Adrenal gland (tissue), 5 donors: ENCODE measurements at regions not wholly inside any gene's neighbourhood (a gene's known extent, or its start where the extent isn't known, plus 50 kb on each side); places are given as distances from the start of the nearest gene placed in this dataset.

ENCODE experiments used
- POLR2A ChIP-seq, 2 donors: fragments of 450-650 bp; IDR thresholded peaks; one replicate each; pipeline ENCODE4 v1.6.1; 2017; ENCODE audit warnings: antibody characterized with exemption in 2 of 2, mild to moderate bottlenecking in 2 of 2, moderate library complexity in 1 of 2
- TF ChIP-seq, protein P1 (sequence below), 6 experiments: fragments of 450-650 bp in 4 of 6; fragments of 200-600 bp in 2 of 6; sonication (generic) in 1 of 6; IDR thresholded peaks; 1 replicate in 5 of 6; 2 replicates in 1 of 6; pipeline versions ENCODE4 v1.5.1 to v1.8.0; 2016 to 2021; ENCODE audit warnings: antibody characterized with exemption in 6 of 6, mild to moderate bottlenecking in 2 of 6, moderate library complexity in 1 of 6
- donor health status: DM: no; HTN: no; CAD: no.

DNA sequence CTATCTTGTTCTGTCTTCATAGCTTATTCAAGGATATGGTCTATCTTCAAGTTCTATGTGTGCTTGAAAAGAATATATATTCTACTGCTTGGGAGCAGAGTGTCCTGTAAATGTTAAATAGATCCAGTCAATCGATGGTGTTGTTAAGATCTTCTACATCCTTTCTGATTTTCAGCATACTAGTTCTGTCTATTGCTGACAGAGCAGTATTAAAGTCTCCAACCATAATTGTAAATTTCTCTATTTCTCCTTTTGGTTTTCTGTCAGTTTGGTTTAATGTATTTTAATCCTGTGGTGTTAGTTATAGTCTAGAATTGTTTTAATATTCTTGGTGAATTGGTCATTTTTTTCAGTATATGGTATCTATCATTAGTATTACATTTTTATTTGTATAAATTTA, 124.0 kb upstream of the COX7C start:
- TF ChIP-seq, protein P1, sequence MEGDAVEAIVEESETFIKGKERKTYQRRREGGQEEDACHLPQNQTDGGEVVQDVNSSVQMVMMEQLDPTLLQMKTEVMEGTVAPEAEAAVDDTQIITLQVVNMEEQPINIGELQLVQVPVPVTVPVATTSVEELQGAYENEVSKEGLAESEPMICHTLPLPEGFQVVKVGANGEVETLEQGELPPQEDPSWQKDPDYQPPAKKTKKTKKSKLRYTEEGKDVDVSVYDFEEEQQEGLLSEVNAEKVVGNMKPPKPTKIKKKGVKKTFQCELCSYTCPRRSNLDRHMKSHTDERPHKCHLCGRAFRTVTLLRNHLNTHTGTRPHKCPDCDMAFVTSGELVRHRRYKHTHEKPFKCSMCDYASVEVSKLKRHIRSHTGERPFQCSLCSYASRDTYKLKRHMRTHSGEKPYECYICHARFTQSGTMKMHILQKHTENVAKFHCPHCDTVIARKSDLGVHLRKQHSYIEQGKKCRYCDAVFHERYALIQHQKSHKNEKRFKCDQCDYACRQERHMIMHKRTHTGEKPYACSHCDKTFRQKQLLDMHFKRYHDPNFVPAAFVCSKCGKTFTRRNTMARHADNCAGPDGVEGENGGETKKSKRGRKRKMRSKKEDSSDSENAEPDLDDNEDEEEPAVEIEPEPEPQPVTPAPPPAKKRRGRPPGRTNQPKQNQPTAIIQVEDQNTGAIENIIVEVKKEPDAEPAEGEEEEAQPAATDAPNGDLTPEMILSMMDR (IDR thresholded peaks at IDR 0.05), result no peak
- TF ChIP-seq POLR2A (IDR thresholded peaks at IDR 0.05), result no peak
